Cardiac muscle cell (in vitro differentiated cells and primary cell): ENCODE measurements at regions not wholly inside any gene's neighbourhood (a gene's known extent, or its start where the extent isn't known, plus 50 kb on each side); places are given as distances from the start of the nearest gene placed in this dataset.

Source experiments
- DNase-seq, 2 donors: peaks; one replicate each; pipeline versions ENCODE4 v3.0.0 to v3.0.0-alpha.2; 2010 to 2017; ENCODE audit warnings: low read depth in 1 of 2, low spot score in 1 of 2
- H3K27ac ChIP-seq: fragments of 200-600 bp; sonication (generic); 2 replicates; pipeline ENCODE4 v1.5.1; 2016
- H3K27me3 ChIP-seq: fragments of 200-600 bp; sonication (generic); 2 replicates; pipeline ENCODE4 v1.6.0; 2016; ENCODE audit warnings: control low read depth
- H3K36me3 ChIP-seq: fragments of 200-600 bp; sonication (generic); 2 replicates; pipeline ENCODE4 v1.5.1; 2016; ENCODE audit warnings: control low read depth
- H3K4me1 ChIP-seq: fragments of 200-600 bp; sonication (generic); 2 replicates; pipeline ENCODE4 v1.8.1; 2017; ENCODE audit warnings: low read depth, mild to moderate bottlenecking, mixed run types
- H3K4me3 ChIP-seq: fragments of 200-600 bp; sonication (generic); 2 replicates; pipeline ENCODE4 v1.5.1; 2016; ENCODE audit warnings: mild to moderate bottlenecking
- H3K9me3 ChIP-seq: fragments of 200-600 bp; sonication (generic); 2 replicates; pipeline ENCODE4 v1.5.1; 2017; ENCODE audit warnings: low read depth, mild to moderate bottlenecking, control low read depth
- TF ChIP-seq, protein P1 (sequence below): IDR thresholded peaks from 2 replicates; pipeline ENCODE4 v1.5.1; 2012; ENCODE audit warnings: low read depth, mild to moderate bottlenecking, low read length

DNA sequence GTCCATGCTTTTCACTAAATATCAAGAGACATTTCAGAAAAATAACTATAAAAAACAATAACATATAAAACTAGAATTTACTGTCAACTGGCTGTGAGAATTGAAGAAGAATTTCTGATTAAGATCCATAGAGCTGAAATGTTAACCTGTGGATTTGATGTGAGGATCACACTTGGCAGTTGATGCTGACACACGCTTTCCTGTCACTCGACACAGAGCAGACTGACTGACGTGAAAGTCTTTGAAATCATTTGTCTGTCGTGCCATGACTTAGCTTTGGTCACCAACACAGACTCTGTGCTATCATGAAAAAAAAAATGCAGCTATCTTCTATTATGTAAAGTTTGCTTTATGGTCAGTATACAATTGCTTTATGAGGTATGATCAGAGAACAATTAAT lies 706.0 kb upstream of the ZP4 start:
- Histone ChIP-seq H3K36me3 (no peaks in the 10 kb centered on the region), H3K4me3 (no peak overlapping the region), H3K4me1 (no peaks in the 10 kb centered on the region), H3K9me3 (no peaks in the 10 kb centered on the region), H3K27ac (no peak overlapping the region), H3K27me3 (no peaks in the 10 kb centered on the region)
- no peak for DNase-seq
- TF ChIP-seq, protein P1, sequence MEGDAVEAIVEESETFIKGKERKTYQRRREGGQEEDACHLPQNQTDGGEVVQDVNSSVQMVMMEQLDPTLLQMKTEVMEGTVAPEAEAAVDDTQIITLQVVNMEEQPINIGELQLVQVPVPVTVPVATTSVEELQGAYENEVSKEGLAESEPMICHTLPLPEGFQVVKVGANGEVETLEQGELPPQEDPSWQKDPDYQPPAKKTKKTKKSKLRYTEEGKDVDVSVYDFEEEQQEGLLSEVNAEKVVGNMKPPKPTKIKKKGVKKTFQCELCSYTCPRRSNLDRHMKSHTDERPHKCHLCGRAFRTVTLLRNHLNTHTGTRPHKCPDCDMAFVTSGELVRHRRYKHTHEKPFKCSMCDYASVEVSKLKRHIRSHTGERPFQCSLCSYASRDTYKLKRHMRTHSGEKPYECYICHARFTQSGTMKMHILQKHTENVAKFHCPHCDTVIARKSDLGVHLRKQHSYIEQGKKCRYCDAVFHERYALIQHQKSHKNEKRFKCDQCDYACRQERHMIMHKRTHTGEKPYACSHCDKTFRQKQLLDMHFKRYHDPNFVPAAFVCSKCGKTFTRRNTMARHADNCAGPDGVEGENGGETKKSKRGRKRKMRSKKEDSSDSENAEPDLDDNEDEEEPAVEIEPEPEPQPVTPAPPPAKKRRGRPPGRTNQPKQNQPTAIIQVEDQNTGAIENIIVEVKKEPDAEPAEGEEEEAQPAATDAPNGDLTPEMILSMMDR = no peak

DNA sequence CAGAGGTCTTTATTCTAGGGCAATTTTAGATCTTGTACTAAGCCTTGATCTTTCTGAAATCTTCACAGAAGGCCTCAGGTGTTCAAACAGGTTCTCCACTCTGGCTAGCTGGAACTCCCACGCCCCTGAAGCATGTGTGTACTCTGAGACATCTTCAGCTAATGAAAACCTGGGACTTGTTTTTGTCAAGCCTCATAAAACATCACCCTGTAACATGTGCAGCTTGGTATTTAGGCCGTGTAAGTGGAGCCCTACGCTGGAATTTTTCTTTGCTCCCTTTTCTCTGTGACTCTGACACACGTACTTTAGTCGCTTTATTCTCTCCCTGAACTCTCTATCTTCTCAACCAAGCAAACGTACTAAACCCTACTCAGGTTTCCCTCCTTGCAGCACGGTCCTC lies 701.9 kb upstream of the ZP4 start:
- H3K27me3 ChIP-seq = no peaks in the 10 kb centered on the region
- no peak for DNase-seq
- H3K4me3 ChIP-seq = no peak overlapping the region
- no peak overlapping the region for H3K27ac ChIP-seq
- H3K4me1 ChIP-seq = no peaks in the 10 kb centered on the region
- TF ChIP-seq, protein P1 = no peak
- no peaks in the 10 kb centered on the region for H3K36me3 ChIP-seq
- H3K9me3 ChIP-seq = no peaks in the 10 kb centered on the region

DNA sequence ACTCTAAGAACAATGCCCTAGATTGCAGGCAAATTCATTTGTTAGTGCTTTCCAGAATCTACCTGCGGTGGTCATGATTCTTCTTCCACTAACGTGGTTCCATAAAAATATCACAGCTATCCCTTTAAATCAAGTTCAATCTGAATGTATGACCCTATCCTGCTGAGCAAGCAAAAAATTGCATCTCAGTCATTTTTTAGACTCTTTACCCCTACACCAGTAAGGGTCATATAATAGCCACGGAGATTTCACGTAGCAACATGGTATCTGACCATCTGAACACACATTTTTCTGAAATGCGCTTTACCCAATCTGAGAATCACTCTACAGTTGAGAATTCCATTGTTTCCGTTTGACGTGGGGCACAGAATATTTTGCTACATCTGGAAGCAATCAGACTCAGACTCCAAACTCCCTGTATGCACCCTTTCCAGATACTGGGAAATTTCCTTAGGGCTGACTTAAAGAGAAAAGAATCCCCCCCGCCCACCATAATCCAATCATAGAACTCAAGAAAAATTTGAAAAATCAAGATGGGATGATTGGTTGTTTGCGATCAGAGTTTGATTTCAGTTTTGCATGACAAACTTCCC lies 699.2 kb upstream of the ZP4 start:
- no peak overlapping the region for H3K27ac ChIP-seq

DNA sequence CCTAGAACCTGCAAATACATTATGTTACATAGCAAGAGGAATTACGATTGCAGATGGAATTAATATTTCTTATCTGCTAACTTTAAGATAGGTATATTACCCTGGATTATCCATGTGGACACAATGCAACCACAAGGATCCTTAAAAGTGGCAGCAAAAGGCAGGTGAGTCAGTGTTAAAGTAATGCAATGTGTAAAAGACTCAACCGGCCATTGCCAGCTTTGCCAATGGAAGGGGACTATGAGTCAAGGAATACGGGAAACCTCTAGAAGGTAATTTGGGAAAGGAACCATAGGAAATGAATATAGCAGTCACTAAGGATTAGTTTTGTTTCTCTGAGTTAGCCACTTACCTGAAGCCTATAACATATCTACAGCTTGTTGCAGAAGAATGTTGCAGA lies 692.1 kb upstream of the ZP4 start:
- Histone ChIP-seq H3K27me3 (no peaks in the 10 kb centered on the region), H3K9me3 (no peaks in the 10 kb centered on the region), H3K4me1 (no peaks in the 10 kb centered on the region), H3K27ac (no peak overlapping the region), H3K36me3 (no peaks in the 10 kb centered on the region), H3K4me3 (no peak overlapping the region)
- TF ChIP-seq, protein P1 = no peak
- DNase-seq = no peak

More for the DNA sequence above, 699.2 kb upstream of the ZP4 start:
- H3K4me1 ChIP-seq = no peaks in the 10 kb centered on the region
- H3K9me3 ChIP-seq = no peaks in the 10 kb centered on the region
- no peaks in the 10 kb centered on the region for H3K27me3 ChIP-seq
- no peaks in the 10 kb centered on the region for H3K36me3 ChIP-seq
- no peak overlapping the region for H3K4me3 ChIP-seq
- DNase-seq = peak in 1 of 2 donors; percentile 72
- TF ChIP-seq, protein P1 = no peak

DNA sequence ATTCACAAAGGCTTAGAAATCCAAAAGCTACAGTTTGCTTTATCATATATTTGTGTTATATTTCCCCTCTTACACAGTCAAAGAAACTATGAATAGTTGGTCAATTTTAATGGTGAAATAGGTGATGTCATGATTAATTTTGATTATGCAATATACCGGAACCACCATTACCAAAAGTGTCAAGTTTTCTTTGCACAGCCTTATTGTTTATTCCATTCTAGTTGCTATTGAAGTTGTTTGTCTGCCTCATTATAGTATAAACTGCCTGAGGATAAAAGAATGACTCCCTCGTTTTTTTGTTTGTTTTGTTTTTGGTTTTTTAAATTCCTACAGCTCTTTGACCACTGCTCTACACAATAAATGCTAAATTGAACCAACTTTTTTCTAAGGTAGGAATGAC lies 690.6 kb upstream of the ZP4 start:
- Histone ChIP-seq H3K27ac (no peak overlapping the region), H3K27me3 (no peaks in the 10 kb centered on the region), H3K9me3 (no peaks in the 10 kb centered on the region), H3K4me3 (no peak overlapping the region), H3K4me1 (no peaks in the 10 kb centered on the region), H3K36me3 (no peaks in the 10 kb centered on the region)
- no peak for DNase-seq
- TF ChIP-seq, protein P1 = no peak
